T47D (cell line): ENCODE measurements at regions not wholly inside any gene's neighbourhood (a gene's known extent, or its start where the extent isn't known, plus 50 kb on each side); places are given as distances from the start of the nearest gene placed in this dataset.

ENCODE experiments used
- DNase-seq, 2 experiments: peaks; one replicate each; pipeline versions ENCODE4 v3.0.0 to v3.0.0-alpha.2; 2011 to 2012; ENCODE audit warnings: low read depth in 1 of 2, low spot score in 1 of 2
- JUND ChIP-seq: IDR thresholded peaks from 2 replicates; pipeline ENCODE4 v1.6.1; 2012; ENCODE audit warnings: low read depth
- in situ Hi-C: cut with HindIII; loops from 2 replicates; pipeline ENCODE4 v1.10.0; 2016; ENCODE audit warnings: low sequenced_read_pairs, low pct_unique_long_range_greater_than_20kb

DNA sequence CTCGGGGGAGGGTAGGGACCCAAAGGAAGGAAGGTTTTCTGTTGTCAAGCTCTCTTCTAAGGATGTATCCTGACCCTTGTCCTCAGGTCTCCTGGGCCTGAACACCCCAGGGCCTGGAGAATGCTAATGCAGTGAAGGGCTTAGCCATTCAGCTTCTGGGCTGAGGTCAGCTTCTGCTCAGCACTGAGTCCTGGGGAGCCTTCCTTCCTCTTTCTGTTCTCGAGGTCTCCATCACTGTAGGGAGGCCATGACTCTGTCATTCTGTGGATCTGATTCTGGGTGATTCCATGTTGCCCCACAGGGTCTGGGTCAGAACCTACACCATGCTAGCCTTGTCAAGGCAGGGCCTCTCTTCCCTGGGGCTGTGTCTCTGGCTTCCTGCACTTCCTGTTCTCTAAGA is 712.7 kb downstream of the DHX35 start:
- no peak for DNase-seq
- in situ Hi-C loops = no loop called here
- TF ChIP-seq JUND = no peak

DNA sequence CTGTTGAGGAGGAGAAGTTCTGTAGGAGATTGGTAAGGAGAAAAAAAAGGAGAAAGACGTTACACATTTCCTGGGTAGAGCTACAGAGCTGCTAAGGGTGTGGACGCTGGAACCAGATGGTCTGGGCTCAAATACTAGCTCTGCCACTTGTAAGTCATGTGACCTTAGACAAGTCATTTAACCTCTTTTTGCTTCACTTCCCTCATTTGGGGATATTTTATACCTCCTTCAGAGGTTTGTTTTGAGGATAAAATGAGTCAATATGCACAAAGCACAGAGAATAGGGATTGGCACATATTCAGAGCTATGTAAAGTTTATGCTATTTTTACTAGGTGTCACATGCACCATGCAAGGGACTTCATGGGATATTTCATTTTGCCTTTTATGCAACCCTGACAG is 708.8 kb downstream of the DHX35 start:
- no peak for DNase-seq
- in situ Hi-C loops = no loop called here
- TF ChIP-seq JUND = no peak

DNA sequence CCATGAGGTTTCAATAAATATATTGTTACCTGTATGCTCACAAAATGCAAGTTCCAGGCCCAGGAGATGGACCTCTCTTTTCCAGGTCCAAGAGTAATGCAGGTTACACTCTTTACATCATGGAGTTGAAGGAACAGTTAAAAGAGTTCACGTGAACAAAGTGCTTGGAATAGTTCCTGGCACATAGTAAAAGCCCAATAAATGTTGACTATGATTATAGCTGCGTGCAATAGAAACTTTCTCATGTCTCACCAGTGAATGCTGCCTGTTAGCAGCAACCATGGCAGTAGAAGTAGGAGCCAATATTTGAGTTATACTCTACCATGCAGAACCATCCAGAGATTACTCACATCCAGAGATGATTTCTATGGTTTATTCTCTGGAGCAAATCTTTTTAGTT is 707.5 kb downstream of the DHX35 start:
- no peak for DNase-seq
- in situ Hi-C loops = no loop called here
- TF ChIP-seq JUND = no peak

DNA sequence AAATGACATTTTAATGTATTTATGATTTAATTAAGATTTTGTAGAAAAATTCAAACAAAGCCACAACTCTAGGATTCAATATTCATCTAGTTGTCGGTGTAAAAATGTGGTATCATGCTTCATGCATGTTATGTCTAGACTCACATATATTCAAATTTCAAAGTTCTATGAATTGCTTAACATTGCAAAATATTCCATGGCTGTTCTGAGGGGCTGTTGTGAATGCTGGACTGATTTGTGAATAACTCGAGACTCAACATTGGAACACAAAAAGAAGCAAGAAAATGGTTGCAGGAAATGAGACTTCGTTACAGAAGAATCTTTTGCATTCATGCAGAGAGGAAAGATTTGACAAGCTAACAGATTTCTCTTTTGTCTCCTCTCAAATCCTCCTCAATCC is 705.9 kb downstream of the DHX35 start:
- in situ Hi-C loops = no loop called here
- no peak for DNase-seq
- TF ChIP-seq JUND = no peak

DNA sequence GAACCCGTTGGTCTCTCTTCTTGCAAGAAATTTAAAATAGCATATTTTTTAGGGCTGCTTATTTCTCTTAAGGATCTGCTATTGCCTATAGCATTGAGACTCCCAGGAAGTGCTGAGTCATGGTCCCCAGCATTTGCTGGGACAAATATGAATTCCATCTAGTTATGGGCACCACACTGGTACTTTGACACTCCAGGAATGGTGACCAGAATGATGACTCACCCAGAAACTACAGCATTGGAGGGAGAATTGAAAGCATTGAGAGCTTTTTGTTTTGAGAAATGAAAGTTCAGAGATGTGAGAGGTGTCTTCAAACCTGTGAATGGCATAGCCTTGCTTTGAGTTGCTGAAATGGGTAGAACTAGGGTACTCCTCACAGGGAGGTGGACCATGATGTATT is 699.7 kb downstream of the DHX35 start:
- TF ChIP-seq JUND = no peak
- in situ Hi-C loops = no loop called here
- no peak for DNase-seq

DNA sequence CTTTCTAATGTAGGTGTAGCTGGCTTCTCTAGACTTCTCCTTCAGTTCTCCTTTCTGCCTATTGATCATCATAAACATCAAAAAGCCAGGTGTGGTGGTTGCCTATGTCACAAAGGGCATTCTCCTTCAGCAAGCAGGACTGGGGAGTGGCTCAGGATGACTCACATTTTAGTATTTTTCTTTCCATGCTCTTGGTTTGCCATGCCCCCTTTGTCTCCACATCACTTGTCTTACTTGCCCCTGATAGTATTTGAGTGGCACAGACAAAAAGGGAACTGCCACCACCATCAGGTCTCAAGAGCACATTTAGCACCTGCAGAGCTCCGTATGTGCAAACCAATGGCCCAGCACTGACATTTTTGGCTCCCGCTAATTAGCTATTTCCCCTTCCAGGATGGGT is 698.8 kb downstream of the DHX35 start:
- no peak for TF ChIP-seq JUND
- no peak for DNase-seq
- in situ Hi-C loops = no loop called here

DNA sequence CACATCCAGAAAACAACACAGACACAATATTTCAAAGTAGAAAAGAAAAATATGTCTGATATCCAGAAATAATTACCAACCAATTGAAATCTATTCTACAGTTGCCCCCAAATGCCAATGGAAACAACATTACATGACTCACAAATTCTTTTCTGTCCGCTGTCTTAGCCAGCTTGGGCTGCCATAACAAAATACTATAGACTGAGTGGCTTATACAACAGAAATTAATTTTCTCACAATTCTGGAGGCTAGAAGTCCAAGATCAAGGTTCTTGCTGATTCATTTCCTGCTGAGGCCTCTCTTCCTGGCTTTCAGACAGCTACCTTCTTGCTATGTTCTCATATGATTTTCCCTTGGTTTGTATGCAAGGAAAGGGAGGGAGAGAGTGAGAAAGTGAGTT is 698.1 kb downstream of the DHX35 start:
- TF ChIP-seq JUND = no peak
- DNase-seq = no peak
- in situ Hi-C loops = no loop called here

DNA sequence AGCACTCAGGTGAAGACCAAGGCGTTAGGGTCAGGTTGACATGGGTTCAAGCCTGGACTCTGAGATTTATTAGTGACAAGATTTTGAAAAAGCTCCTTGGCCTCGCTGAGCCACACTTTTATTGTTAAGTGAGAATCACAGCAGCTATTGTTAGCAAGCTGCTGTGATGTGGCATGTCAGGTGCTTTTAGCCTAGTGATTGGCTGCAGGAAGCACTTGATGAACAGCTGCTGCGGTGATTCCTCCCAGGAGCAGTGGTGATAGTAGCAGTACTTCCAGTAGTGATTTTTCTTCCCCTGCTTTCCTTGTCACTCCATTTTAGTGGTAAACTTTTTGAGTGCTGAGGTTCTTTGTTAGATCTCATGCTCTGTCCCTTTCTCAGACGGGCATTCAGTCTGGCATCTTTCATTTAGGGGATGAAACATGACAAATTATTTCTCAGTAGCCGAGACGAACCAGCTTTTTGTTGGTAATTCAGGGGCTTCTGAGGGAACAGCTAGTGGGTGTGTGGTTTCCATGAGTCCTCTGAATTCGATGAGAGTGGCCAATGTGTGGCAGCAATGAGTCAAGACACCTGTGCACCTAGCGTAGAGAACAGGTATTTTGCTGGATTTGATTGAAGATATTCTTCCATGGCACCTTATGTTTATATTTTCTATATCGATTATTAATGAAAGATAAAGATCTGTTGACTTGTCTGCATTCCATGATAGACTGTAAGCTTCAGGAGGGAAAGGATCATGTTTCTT is 696.7 kb downstream of the DHX35 start:
- no peak for TF ChIP-seq JUND
- no peak for DNase-seq
- in situ Hi-C loops = no loop called here

DNA sequence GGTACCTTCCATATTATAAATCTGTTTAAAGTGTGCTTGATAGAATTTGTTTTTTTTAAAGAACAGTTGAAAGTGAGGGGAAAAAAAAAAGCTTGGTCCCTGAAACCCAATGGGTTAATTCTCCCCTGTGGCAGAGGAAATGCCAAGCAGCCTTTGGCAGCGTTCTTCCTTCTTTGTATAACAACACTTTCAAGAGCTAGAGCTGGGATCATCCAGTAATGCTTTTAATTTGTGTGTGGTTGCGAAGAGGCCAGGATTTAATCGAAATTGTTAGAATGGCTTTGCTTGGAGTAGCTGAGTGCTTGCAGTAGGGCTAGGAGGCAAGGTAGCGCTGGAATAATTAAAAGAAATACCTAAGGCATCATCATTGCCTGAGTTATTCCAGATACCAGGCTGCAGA is 692.0 kb downstream of the DHX35 start:
- in situ Hi-C loops = no loop called here
- no peak for DNase-seq
- no peak for TF ChIP-seq JUND

DNA sequence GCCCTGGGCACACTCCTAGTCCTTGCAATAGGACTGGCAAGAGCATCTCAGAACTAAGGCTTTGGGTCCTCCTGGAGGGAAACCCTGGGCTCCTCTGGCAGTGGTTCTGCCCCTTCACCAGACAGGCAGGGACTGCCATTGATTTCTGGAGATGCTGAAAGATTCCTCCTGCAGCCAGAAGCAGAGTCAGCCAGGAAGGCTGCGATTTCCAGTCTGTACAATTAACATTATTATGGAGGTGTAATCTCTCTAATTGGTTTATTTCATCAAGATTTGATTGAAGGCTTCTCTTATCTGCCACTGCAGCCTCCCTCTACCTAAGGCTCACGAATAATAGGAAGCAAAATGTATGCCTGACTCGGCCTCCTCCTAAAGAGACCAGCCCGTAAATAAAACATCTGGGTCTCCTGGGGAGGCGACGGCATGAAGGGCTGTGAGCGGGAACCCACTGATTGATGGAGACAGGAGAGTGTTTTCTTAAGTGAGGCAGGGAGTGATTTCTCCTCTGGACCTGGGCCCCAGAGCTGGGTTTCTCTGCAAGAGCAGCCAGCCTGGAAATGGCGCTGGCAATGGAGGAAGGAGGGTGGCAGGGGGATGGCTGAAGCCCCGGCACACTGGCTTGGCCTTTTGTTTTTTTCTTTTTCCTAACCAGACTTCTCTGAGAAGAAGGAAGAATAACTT is 689.6 kb downstream of the DHX35 start:
- no peak for DNase-seq
- in situ Hi-C loops = no loop called here
- TF ChIP-seq JUND = no peak

DNA sequence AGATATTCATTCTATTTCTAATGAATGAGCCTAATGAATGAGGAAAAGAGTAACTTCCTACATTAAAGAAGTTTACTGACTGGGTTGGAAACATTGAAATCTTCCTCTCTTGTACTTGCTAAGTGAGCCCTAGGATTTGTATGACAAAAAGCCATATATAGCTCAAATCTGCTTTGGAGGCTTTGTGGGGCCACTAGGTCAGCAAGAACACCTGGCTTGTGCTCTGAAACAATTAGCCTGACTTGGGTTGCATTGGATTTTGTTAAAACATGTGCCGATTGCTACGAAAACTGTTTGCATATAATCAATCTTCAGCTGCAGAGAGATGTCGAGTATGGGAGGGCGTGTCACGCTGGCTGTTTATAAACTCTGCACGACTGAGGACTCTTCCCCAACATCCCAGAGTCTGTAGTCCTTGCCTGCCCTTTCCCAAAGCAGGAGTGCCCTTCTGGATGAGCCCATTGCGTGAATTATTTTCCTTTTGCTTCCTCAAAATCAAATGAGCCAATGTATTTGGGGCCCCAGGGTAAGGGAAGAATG is 684.8 kb downstream of the DHX35 start:
- no peak for TF ChIP-seq JUND
- in situ Hi-C loops = no loop called here
- DNase-seq = no peak

DNA sequence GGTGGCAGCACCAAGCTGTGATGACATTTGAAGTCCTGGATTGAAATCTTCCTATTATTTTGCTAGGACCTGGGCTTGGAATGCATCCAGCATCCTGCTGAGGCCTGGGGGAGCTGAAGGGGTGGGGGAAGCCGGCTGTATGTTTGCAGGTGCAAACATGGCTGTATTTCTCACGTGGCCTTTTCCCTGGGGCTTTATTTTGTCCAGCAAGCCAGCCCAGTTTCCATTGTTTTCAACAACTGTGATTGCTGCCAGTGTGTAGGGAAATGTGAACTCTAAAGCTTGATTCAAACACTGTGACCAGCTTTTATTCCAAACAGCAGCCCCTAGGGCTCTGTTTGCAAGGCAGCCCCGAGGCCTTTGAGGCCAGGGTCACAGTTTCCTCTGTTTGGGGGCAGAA is 683.0 kb downstream of the DHX35 start:
- TF ChIP-seq JUND = no peak
- DNase-seq = no peak
- in situ Hi-C loops = no loop called here

DNA sequence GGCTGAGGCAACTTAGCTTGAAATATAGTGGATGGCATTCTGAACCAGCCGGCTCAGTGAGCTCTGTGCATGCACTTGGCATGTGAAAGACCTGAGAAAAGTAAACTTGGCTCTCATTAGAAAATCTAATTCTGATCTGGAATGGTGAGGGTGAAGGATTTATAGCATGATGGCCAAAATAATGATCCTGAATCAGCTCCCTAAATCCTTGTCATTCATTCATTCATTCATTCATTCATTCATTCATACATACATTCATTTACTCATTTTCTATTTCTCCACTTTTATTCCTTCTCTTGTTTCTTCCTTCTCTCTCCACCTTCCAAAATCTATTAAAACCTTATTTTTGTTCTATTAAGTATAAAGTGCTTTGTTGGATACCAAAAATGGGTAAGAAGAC is 681.1 kb downstream of the DHX35 start:
- peak in 1 of 2 experiments; percentile 13 for DNase-seq
- TF ChIP-seq JUND = no peak
- in situ Hi-C loops = no loop called here
